HL-60 (cell line): ENCODE measurements at regions not wholly inside any gene's neighbourhood (a gene's known extent, or its start where the extent isn't known, plus 50 kb on each side); places are given as distances from the start of the nearest gene placed in this dataset.

ENCODE experiments used
- CTCF ChIP-seq: IDR thresholded peaks from one replicate; pipeline ENCODE4 v1.5.1; 2011; ENCODE audit warnings: low read length, control low read depth, inconsistent platforms; ENCODE audit not compliant: insufficient read depth
- GABPA ChIP-seq: IDR thresholded peaks from 2 replicates; pipeline ENCODE4 v1.6.1; 2012; ENCODE audit warnings: low read depth
- POLR2AphosphoS5 ChIP-seq: IDR thresholded peaks from 2 replicates; pipeline ENCODE4 v1.6.1; 2012; ENCODE audit warnings: low read depth
- REST ChIP-seq: IDR thresholded peaks from 2 replicates; pipeline ENCODE4 v1.6.1; 2012; ENCODE audit warnings: low read depth; ENCODE audit not compliant: insufficient replicate concordance
- SPI1 ChIP-seq: IDR thresholded peaks from 2 replicates; pipeline ENCODE4 v1.6.1; 2012; ENCODE audit warnings: low read depth, mild to moderate bottlenecking, borderline replicate concordance

GRCh38 chr16:85172455-85173145, 60.3 kb upstream of the CIBAR2 start:
- TF ChIP-seq CTCF (peak; percentile 25), REST (no peak), GABPA (no peak), POLR2AphosphoS5 (no peak), SPI1 (no peak)
